OCI-LY7 (cell line): ENCODE measurements at regions not wholly inside any gene's neighbourhood (a gene's known extent, or its start where the extent isn't known, plus 50 kb on each side); places are given as distances from the start of the nearest gene placed in this dataset.

Experiments used
- BruUV-seq: library from RNA; stranded (reverse); fragments of 400-500 nt; replicated peaks from 2 replicates; lab custom pipeline; 2021; lab: Mats Ljungman, UMichigan
- CTCF ChIA-PET: fragments of 300-600 bp; sonication (Branson Sonifier 250); formaldehyde crosslinking; loops from one replicate; lab custom pipeline; 2022; ENCODE audit warnings: antibody characterized with exemption; ENCODE audit not compliant: unreplicated experiment; lab: Charles Lee
- POLR2A ChIA-PET: fragments of 300-600 bp; sonication (Branson Sonifier 250); formaldehyde crosslinking; loops from one replicate; lab custom pipeline; 2022; ENCODE audit warnings: antibody characterized with exemption; lab: Charles Lee
- DNase-seq: peaks from one replicate; pipeline ENCODE4 v3.0.0-alpha.2; 2015; ENCODE audit warnings: low spot score
- H2AFZ ChIP-seq: fragments of 200-600 bp; sonication (generic), shearing (Covaris generic); 2 replicates; pipeline ENCODE4 v1.6.1; 2014; ENCODE audit warnings: mild to moderate bottlenecking, antibody characterized with exemption, low read length, moderate library complexity
- H3K27ac ChIP-seq: fragments of 200-600 bp; sonication (generic); 2 replicates; pipeline ENCODE4 v1.5.1; 2014; ENCODE audit warnings: mixed run types, low read depth, mild to moderate bottlenecking, moderate library complexity, low read length, inconsistent platforms; ENCODE audit not compliant: poor library complexity, severe bottlenecking
- H3K36me3 ChIP-seq: fragments of 200-600 bp; sonication (generic); 2 replicates; pipeline ENCODE4 v1.6.1; 2014; ENCODE audit warnings: mild to moderate bottlenecking, antibody characterized with exemption, low read length, moderate library complexity, mixed read lengths; ENCODE audit not compliant: insufficient read depth
- H3K4me1 ChIP-seq: fragments of 200-600 bp; sonication (generic); 2 replicates; pipeline ENCODE4 v1.5.1; 2014; ENCODE audit warnings: mild to moderate bottlenecking, low read length; ENCODE audit not compliant: insufficient read depth, poor library complexity, severe bottlenecking
- H3K4me2 ChIP-seq: fragments of 200-600 bp; sonication (generic); 2 replicates; pipeline ENCODE4 v1.6.1; 2014; ENCODE audit warnings: mild to moderate bottlenecking, low read length
- H3K4me3 ChIP-seq: fragments of 200-600 bp; sonication (generic); 2 replicates; pipeline ENCODE4 v1.5.1; 2014; ENCODE audit warnings: mild to moderate bottlenecking, low read depth, low read length; ENCODE audit not compliant: poor library complexity, severe bottlenecking
- H3K79me2 ChIP-seq: fragments of 200-600 bp; sonication (generic); 2 replicates; pipeline ENCODE4 v1.6.1; 2016; ENCODE audit warnings: low read depth, mild to moderate bottlenecking, low read length, moderate library complexity, mixed read lengths; ENCODE audit not compliant: insufficient read depth
- H3K9me2 ChIP-seq: fragments of 200-600 bp; sonication (generic); 2 replicates; pipeline ENCODE4 v1.6.1; 2016; ENCODE audit warnings: mild to moderate bottlenecking, low read length, mixed read lengths; ENCODE audit not compliant: insufficient read depth
- H3K9me3 ChIP-seq: fragments of 200-600 bp; sonication (generic); 2 replicates; pipeline ENCODE4 v1.6.1; 2014; ENCODE audit warnings: mild to moderate bottlenecking, mixed run types, low read length, mixed read lengths
- H4K20me1 ChIP-seq: fragments of 200-600 bp; sonication (generic); 2 replicates; pipeline ENCODE4 v1.6.1; 2014; ENCODE audit warnings: mild to moderate bottlenecking, antibody characterized with exemption, low read length, moderate library complexity, mixed read lengths; ENCODE audit not compliant: insufficient read depth
- EZH2phosphoT487 ChIP-seq: fragments of 200-600 bp; sonication (generic); IDR thresholded peaks from 2 replicates; pipeline ENCODE4 v1.6.1; 2018; ENCODE audit warnings: low read depth, borderline replicate concordance, mild to moderate bottlenecking, mixed run types, antibody characterized with exemption, low read length, moderate library complexity, mixed read lengths
- intact Hi-C: fragments of 100-400 bp; cut with micrococcal nuclease; formaldehyde crosslinking; loops from one replicate; pipeline ENCODE4 v1.10.0; 2022; ENCODE audit not compliant: unreplicated experiment
- TF ChIP-seq, protein P1 (sequence below): fragments of 200-600 bp; sonication (generic); conservative IDR thresholded peaks from 2 replicates; pipeline ENCODE4 v1.5.1; 2014; ENCODE audit warnings: mild to moderate bottlenecking, antibody characterized with exemption, low read length, moderate library complexity, mixed read lengths

GRCh38 chr6:134683783-134684422 is 266.0 kb downstream of the ALDH8A1 start:
- no peaks in the 10 kb centered on the region for H4K20me1 ChIP-seq
- H3K4me3 ChIP-seq: no peak overlapping the region
- H3K36me3 ChIP-seq: no peaks in the 10 kb centered on the region
- H3K4me1 ChIP-seq: no peaks in the 10 kb centered on the region
- no TSS peak for BruUV-seq
- POLR2A ChIA-PET: no interaction called here
- no peak overlapping the region for H3K27ac ChIP-seq
- CTCF ChIA-PET: no interaction called here
- H3K9me3 ChIP-seq: no peaks in the 10 kb centered on the region
- H3K79me2 ChIP-seq: no peaks in the 10 kb centered on the region
- intact Hi-C loops: no loop called here
- TF ChIP-seq EZH2phosphoT487: no peak
- TF ChIP-seq, protein P1, sequence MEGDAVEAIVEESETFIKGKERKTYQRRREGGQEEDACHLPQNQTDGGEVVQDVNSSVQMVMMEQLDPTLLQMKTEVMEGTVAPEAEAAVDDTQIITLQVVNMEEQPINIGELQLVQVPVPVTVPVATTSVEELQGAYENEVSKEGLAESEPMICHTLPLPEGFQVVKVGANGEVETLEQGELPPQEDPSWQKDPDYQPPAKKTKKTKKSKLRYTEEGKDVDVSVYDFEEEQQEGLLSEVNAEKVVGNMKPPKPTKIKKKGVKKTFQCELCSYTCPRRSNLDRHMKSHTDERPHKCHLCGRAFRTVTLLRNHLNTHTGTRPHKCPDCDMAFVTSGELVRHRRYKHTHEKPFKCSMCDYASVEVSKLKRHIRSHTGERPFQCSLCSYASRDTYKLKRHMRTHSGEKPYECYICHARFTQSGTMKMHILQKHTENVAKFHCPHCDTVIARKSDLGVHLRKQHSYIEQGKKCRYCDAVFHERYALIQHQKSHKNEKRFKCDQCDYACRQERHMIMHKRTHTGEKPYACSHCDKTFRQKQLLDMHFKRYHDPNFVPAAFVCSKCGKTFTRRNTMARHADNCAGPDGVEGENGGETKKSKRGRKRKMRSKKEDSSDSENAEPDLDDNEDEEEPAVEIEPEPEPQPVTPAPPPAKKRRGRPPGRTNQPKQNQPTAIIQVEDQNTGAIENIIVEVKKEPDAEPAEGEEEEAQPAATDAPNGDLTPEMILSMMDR: no peak
- H3K9me2 ChIP-seq: no peaks in the 10 kb centered on the region
- no peak overlapping the region for H2AFZ ChIP-seq
- no peak for DNase-seq
- no peak overlapping the region for H3K4me2 ChIP-seq

DNA sequence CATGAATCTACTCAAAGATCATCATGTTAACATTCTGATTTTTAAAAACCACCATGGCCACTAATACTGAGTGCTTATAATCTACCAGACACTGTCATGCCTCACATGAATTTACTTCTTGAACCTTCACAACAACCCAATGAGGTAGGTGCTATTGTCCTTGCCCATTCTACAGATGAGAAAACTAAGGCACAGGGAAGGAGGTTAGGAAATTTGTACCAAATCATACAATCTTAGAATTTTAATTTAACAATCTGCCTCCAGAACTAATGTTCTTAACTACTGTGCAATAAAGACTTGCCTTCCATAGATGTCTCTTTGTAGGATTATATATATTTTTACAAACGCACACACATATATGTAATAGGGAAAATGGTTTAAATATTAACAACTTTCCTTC is 269.5 kb downstream of the ALDH8A1 start:
- no peaks in the 10 kb centered on the region for H3K9me2 ChIP-seq
- BruUV-seq: no TSS peak
- no peaks in the 10 kb centered on the region for H3K9me3 ChIP-seq
- H3K4me1 ChIP-seq: no peaks in the 10 kb centered on the region
- TF ChIP-seq, protein P1: no peak
- no peaks in the 10 kb centered on the region for H4K20me1 ChIP-seq
- H3K27ac ChIP-seq: no peak overlapping the region
- POLR2A ChIA-PET: no interaction called here
- intact Hi-C loops: no loop called here
- CTCF ChIA-PET: no interaction called here
- H3K79me2 ChIP-seq: no peaks in the 10 kb centered on the region
- H3K36me3 ChIP-seq: no peaks in the 10 kb centered on the region
- DNase-seq: no peak
- no peak overlapping the region for H3K4me2 ChIP-seq
- no peak overlapping the region for H2AFZ ChIP-seq
- H3K4me3 ChIP-seq: no peak overlapping the region

DNA sequence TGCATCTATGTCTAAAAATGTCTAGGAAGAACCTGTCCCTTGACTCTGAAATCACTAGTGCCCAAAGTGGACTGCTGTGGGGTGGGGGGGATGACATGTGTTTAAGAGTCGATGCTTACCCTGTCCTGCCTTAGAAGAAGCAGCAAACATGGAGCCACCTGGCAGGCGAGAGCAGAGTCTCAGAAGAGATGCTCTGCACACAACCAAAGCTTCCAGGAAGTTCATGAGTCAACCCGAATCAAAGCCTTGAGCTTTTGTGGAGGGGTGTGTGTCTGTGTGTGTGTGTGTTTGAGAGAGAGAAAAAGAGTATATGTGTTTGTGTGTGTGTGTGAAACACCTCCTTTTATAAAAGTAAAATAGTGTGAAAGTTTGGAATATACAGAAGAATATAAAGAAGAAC is 269.9 kb downstream of the ALDH8A1 start:
- TF ChIP-seq EZH2phosphoT487: no peak
- TF ChIP-seq, protein P1: no peak
- Histone ChIP-seq H3K4me1 (no peaks in the 10 kb centered on the region), H4K20me1 (no peaks in the 10 kb centered on the region), H3K9me3 (no peaks in the 10 kb centered on the region), H3K9me2 (no peaks in the 10 kb centered on the region), H2AFZ (no peak overlapping the region), H3K36me3 (no peaks in the 10 kb centered on the region), H3K27ac (no peak overlapping the region), H3K4me3 (no peak overlapping the region), H3K79me2 (no peaks in the 10 kb centered on the region), H3K4me2 (no peak overlapping the region)
- no TSS peak for BruUV-seq
- DNase-seq: no peak
- POLR2A ChIA-PET: no interaction called here
- intact Hi-C loops: no loop called here
- CTCF ChIA-PET: no interaction called here
